Trophoblast cell (in vitro differentiated cells and primary cell): ENCODE measurements at regions not wholly inside any gene's neighbourhood (a gene's known extent, or its start where the extent isn't known, plus 50 kb on each side); places are given as distances from the start of the nearest gene placed in this dataset.

ENCODE experiments used
- DNase-seq, 2 donors: peaks; one replicate each; pipeline ENCODE4 v3.0.0-alpha.2; 2016
- H2AFZ ChIP-seq: 2 replicates; pipeline ENCODE4 v1.6.1; 2013; ENCODE audit warnings: low read length, moderate library complexity, mild to moderate bottlenecking; ENCODE audit not compliant: insufficient read depth, poor library complexity
- H2AK5ac ChIP-seq: 2 replicates; pipeline ENCODE4 v1.6.1; 2013; ENCODE audit warnings: mild to moderate bottlenecking, low read length
- H2BK120ac ChIP-seq: 2 replicates; pipeline ENCODE4 v1.6.1; 2013; ENCODE audit warnings: low read length, mild to moderate bottlenecking, moderate library complexity; ENCODE audit not compliant: insufficient read depth, poor library complexity
- H2BK12ac ChIP-seq: 2 replicates; pipeline ENCODE4 v1.6.1; 2013; ENCODE audit warnings: mild to moderate bottlenecking, low read length, moderate library complexity
- H2BK5ac ChIP-seq: 2 replicates; pipeline ENCODE4 v1.6.1; 2013; ENCODE audit warnings: low read length, low read depth, moderate library complexity, mild to moderate bottlenecking; ENCODE audit not compliant: poor library complexity
- H3K14ac ChIP-seq: 2 replicates; pipeline ENCODE4 v1.6.1; 2013; ENCODE audit warnings: mild to moderate bottlenecking, low read length
- H3K18ac ChIP-seq: 2 replicates; pipeline ENCODE4 v1.6.1; 2013; ENCODE audit warnings: mild to moderate bottlenecking, low read length
- H3K23ac ChIP-seq: 2 replicates; pipeline ENCODE4 v1.6.1; 2013; ENCODE audit warnings: low read length
- H3K27ac ChIP-seq: 2 replicates; pipeline ENCODE4 v1.5.1; 2013; ENCODE audit warnings: low read depth, mild to moderate bottlenecking, inconsistent platforms, low read length, moderate library complexity
- H3K27me3 ChIP-seq: 2 replicates; pipeline ENCODE4 v1.6.1; 2013; ENCODE audit warnings: inconsistent platforms, mild to moderate bottlenecking, low read length, moderate library complexity; ENCODE audit not compliant: insufficient read depth
- H3K36me3 ChIP-seq, 2 experiments: 1 replicate in 1 of 2; 2 replicates in 1 of 2; pipeline ENCODE4 v1.6.1; 2013; ENCODE audit warnings: low read length in 2 of 2, mild to moderate bottlenecking in 2 of 2, moderate library complexity in 1 of 2; ENCODE audit not compliant: insufficient read depth in 2 of 2, control insufficient read depth in 1 of 2
- H3K4ac ChIP-seq: 2 replicates; pipeline ENCODE4 v1.6.1; 2013; ENCODE audit warnings: low read depth, mild to moderate bottlenecking, low read length, moderate library complexity
- H3K4me1 ChIP-seq, 2 experiments: 1 replicate in 1 of 2; 2 replicates in 1 of 2; pipeline ENCODE4 v1.6.1; 2013; ENCODE audit warnings: low read length in 2 of 2, mild to moderate bottlenecking in 2 of 2, moderate library complexity in 1 of 2; ENCODE audit not compliant: insufficient read depth in 2 of 2, control insufficient read depth in 1 of 2
- H3K4me2 ChIP-seq: 2 replicates; pipeline ENCODE4 v1.6.1; 2013; ENCODE audit warnings: inconsistent platforms, mild to moderate bottlenecking, low read length, moderate library complexity
- H3K4me3 ChIP-seq: 2 replicates; pipeline ENCODE4 v1.5.1; 2013; ENCODE audit warnings: mild to moderate bottlenecking, low read depth, low read length, inconsistent platforms
- H3K79me1 ChIP-seq: one replicate; pipeline ENCODE4 v1.6.1; 2013; ENCODE audit warnings: low read length
- H3K79me2 ChIP-seq: 2 replicates; pipeline ENCODE4 v1.6.1; 2013; ENCODE audit warnings: low read length, mild to moderate bottlenecking; ENCODE audit not compliant: control insufficient read depth, insufficient read depth, poor library complexity
- H3K9ac ChIP-seq: 2 replicates; pipeline ENCODE4 v1.6.1; 2013; ENCODE audit warnings: mild to moderate bottlenecking, low read length
- H3K9me3 ChIP-seq: 2 replicates; pipeline ENCODE4 v1.6.1; 2013; ENCODE audit warnings: low read depth, mild to moderate bottlenecking, control low read depth, inconsistent platforms, low read length; ENCODE audit not compliant: insufficient read depth
- H4K12ac ChIP-seq: 2 replicates; pipeline ENCODE4 v1.6.1; 2013; ENCODE audit warnings: low read depth, mild to moderate bottlenecking, low read length, moderate library complexity
- H4K8ac ChIP-seq: 2 replicates; pipeline ENCODE4 v1.6.1; 2013; ENCODE audit warnings: low read depth, mild to moderate bottlenecking, low read length, moderate library complexity
- H4K91ac ChIP-seq: one replicate; pipeline ENCODE4 v1.6.1; 2013; ENCODE audit warnings: low read depth, mild to moderate bottlenecking, low read length, moderate library complexity
- WGBS: extraction: QIAGEN DNeasy Blood & Tissue Kit; methylation state at CpG from one replicate; pipeline ENCODE4 v1.1.7; 2013; ENCODE audit warnings: missing lambda C conversion rate; ENCODE audit not compliant: insufficient read length, insufficient coverage; ENCODE audit errors: extremely low coverage; 5-methylcytosine and 5-hydroxymethylcytosine counted together

- Histone ChIP-seq H3K4me1 (no peaks in the 10 kb centered on the region), H3K4me2 (no peak overlapping the region), H3K23ac (no peak overlapping the region), H3K79me2 (no peaks in the 10 kb centered on the region), H2BK12ac (no peak overlapping the region), H3K79me1 (no peaks in the 10 kb centered on the region), H2AFZ (no peak overlapping the region), H3K9me3 (no peaks in the 10 kb centered on the region), H4K91ac (no peak overlapping the region), H3K4ac (no peak overlapping the region), H3K36me3 (no peaks in the 10 kb centered on the region), H3K9ac (no peak overlapping the region), H3K18ac (no peak overlapping the region), H2AK5ac (no peak overlapping the region), H2BK120ac (no peak overlapping the region), H3K27ac (no peak overlapping the region), H3K4me3 (no peak overlapping the region), H4K12ac (no peak overlapping the region), H3K14ac (no peak overlapping the region), H2BK5ac (no peak overlapping the region), H4K8ac (no peak overlapping the region), H3K27me3 (no peaks in the 10 kb centered on the region)
- DNase-seq: peak in 1 of 2 donors; percentile 1
- no CpG with 5 or more reads among the region's 3 CpGs for WGBS
Observed at GRCh38 chr4:36904823-36905222, 339.7 kb upstream of the NWD2 start.

GRCh38 chr4:36914106-36914505 lies 330.4 kb upstream of the NWD2 start:
- H2AFZ ChIP-seq: no peak overlapping the region
- H3K9me3 ChIP-seq: no peaks in the 10 kb centered on the region
- H3K27ac ChIP-seq: no peak overlapping the region
- H3K23ac ChIP-seq: no peak overlapping the region
- WGBS: no CpG with 5 or more reads among the region's 5 CpGs
- H4K8ac ChIP-seq: no peak overlapping the region
- no peak overlapping the region for H3K18ac ChIP-seq
- no peak overlapping the region for H3K4me2 ChIP-seq
- H3K4ac ChIP-seq: no peak overlapping the region
- H2AK5ac ChIP-seq: no peak overlapping the region
- H3K27me3 ChIP-seq: no peaks in the 10 kb centered on the region
- no peaks in the 10 kb centered on the region for H3K79me2 ChIP-seq
- no peaks in the 10 kb centered on the region for H3K79me1 ChIP-seq
- no peaks in the 10 kb centered on the region for H3K36me3 ChIP-seq
- no peak overlapping the region for H3K14ac ChIP-seq
- no peak overlapping the region for H2BK120ac ChIP-seq
- no peak overlapping the region for H4K12ac ChIP-seq
- no peak overlapping the region for H4K91ac ChIP-seq
- no peak overlapping the region for H2BK12ac ChIP-seq
- H3K4me1 ChIP-seq: no peaks in the 10 kb centered on the region
- no peak overlapping the region for H3K4me3 ChIP-seq
- no peak overlapping the region for H3K9ac ChIP-seq
- DNase-seq: no peak
- H2BK5ac ChIP-seq: no peak overlapping the region

- Histone ChIP-seq H3K4me3 (no peak overlapping the region), H3K4me1 (no peaks in the 10 kb centered on the region), H2BK120ac (no peak overlapping the region), H2BK5ac (no peak overlapping the region), H3K4me2 (no peak overlapping the region), H2AFZ (no peak overlapping the region), H3K79me2 (no peaks in the 10 kb centered on the region), H3K4ac (no peak overlapping the region), H4K8ac (no peak overlapping the region), H3K27ac (no peak overlapping the region), H3K18ac (no peak overlapping the region), H3K27me3 (no peaks in the 10 kb centered on the region), H3K14ac (no peak overlapping the region), H3K79me1 (no peaks in the 10 kb centered on the region), H4K12ac (no peak overlapping the region), H3K9me3 (no peaks in the 10 kb centered on the region), H3K36me3 (no peaks in the 10 kb centered on the region), H2BK12ac (no peak overlapping the region), H4K91ac (no peak overlapping the region), H3K9ac (no peak overlapping the region), H3K23ac (no peak overlapping the region), H2AK5ac (no peak overlapping the region)
- no peak for DNase-seq
- no CpG with 5 or more reads among the region's 2 CpGs for WGBS
Observed at GRCh38 chr4:36915717-36916116, 328.8 kb upstream of the NWD2 start.

GRCh38 chr4:36917413-36917812 lies 327.1 kb upstream of the NWD2 start:
- Histone ChIP-seq H4K8ac (no peak overlapping the region), H3K9ac (no peak overlapping the region), H3K27ac (no peak overlapping the region), H2AK5ac (no peak overlapping the region), H2BK12ac (no peak overlapping the region), H3K14ac (no peak overlapping the region), H3K4me2 (no peak overlapping the region), H3K4ac (no peak overlapping the region), H3K4me1 (no peaks in the 10 kb centered on the region), H2BK5ac (no peak overlapping the region), H3K4me3 (no peak overlapping the region), H4K12ac (no peak overlapping the region), H3K36me3 (no peaks in the 10 kb centered on the region), H3K9me3 (no peaks in the 10 kb centered on the region), H4K91ac (no peak overlapping the region), H3K27me3 (no peaks in the 10 kb centered on the region), H2BK120ac (no peak overlapping the region), H3K79me1 (no peaks in the 10 kb centered on the region), H3K23ac (no peak overlapping the region), H3K79me2 (no peaks in the 10 kb centered on the region), H2AFZ (no peak overlapping the region), H3K18ac (no peak overlapping the region)
- no peak for DNase-seq
- WGBS: no CpG with 5 or more reads among the region's 6 CpGs
